SK-N-SH treated with all-trans-retinoic acid at 6 μM for 48 hours (cell line): ENCODE measurements at regions not wholly inside any gene's neighbourhood (a gene's known extent, or its start where the extent isn't known, plus 50 kb on each side); places are given as distances from the start of the nearest gene placed in this dataset.

ENCODE experiments used
- ARNTL ChIP-seq: fragments of 450-650 bp; formaldehyde crosslinking; IDR thresholded peaks from 2 replicates; pipeline ENCODE4 v1.5.0; 2020; ENCODE audit warnings: low read depth, mild to moderate bottlenecking, moderate library complexity, borderline replicate concordance
- CREB5 ChIP-seq: fragments of 250-450 bp; sonication (Bioruptor Pico); IDR thresholded peaks from 2 replicates; pipeline ENCODE4 v1.5.1; 2020; ENCODE audit warnings: low read depth, mild to moderate bottlenecking, moderate library complexity
- CSRNP3 ChIP-seq: fragments of 250-450 bp; sonication (Bioruptor Pico); IDR thresholded peaks from 2 replicates; pipeline ENCODE4 v1.5.1; 2021; ENCODE audit warnings: mild to moderate bottlenecking, moderate library complexity
- ESRRG ChIP-seq: fragments of 250-450 bp; sonication (Bioruptor Pico); IDR thresholded peaks from 2 replicates; pipeline ENCODE4 v1.6.1; 2021; ENCODE audit warnings: mild to moderate bottlenecking
- GLIS3 ChIP-seq: fragments of 250-450 bp; sonication (Bioruptor Pico); IDR thresholded peaks from 2 replicates; pipeline ENCODE4 v1.5.0; 2020; ENCODE audit warnings: mild to moderate bottlenecking, moderate library complexity
- ISL1 ChIP-seq: fragments of 250-450 bp; sonication (Bioruptor Pico); IDR thresholded peaks from 2 replicates; pipeline ENCODE4 v2.1.2; 2022; ENCODE audit warnings: mild to moderate bottlenecking, moderate library complexity
- PATZ1 ChIP-seq: fragments of 250-450 bp; sonication (Bioruptor Pico); IDR thresholded peaks from 2 replicates; pipeline ENCODE4 v1.8.0; 2020; ENCODE audit warnings: mild to moderate bottlenecking, moderate library complexity, borderline replicate concordance
- TCF4 ChIP-seq: fragments of 250-450 bp; sonication (Bioruptor Pico); IDR thresholded peaks from 2 replicates; pipeline ENCODE4 v1.8.0; 2021; ENCODE audit warnings: mild to moderate bottlenecking, moderate library complexity, borderline replicate concordance
- TOX ChIP-seq: fragments of 250-450 bp; sonication (Bioruptor Pico); IDR thresholded peaks from 2 replicates; pipeline ENCODE4 v1.8.0; 2021; ENCODE audit warnings: mild to moderate bottlenecking, moderate library complexity, borderline replicate concordance
- ZC3H10 ChIP-seq: fragments of 250-450 bp; sonication (Bioruptor Pico); IDR thresholded peaks from 2 replicates; pipeline ENCODE4 v1.5.1; 2021; ENCODE audit warnings: mild to moderate bottlenecking, moderate library complexity
- ZFP3 ChIP-seq: fragments of 250-450 bp; sonication (Bioruptor Pico); IDR thresholded peaks from 2 replicates; pipeline ENCODE4 v1.5.0; 2020; ENCODE audit warnings: mild to moderate bottlenecking, moderate library complexity
- ZFP30 ChIP-seq: fragments of 450-650 bp; formaldehyde crosslinking; IDR thresholded peaks from 2 replicates; pipeline ENCODE4 v1.5.0; 2022; ENCODE audit warnings: mild to moderate bottlenecking, moderate library complexity
- ZNF565 ChIP-seq: fragments of 450-650 bp; formaldehyde crosslinking; conservative IDR thresholded peaks from 2 replicates; pipeline ENCODE4 v1.5.0; 2020; ENCODE audit warnings: low read depth, mild to moderate bottlenecking, moderate library complexity
- ZNF8 ChIP-seq: fragments of 450-650 bp; formaldehyde crosslinking; IDR thresholded peaks from 2 replicates; pipeline ENCODE4 v1.5.0; 2020; ENCODE audit warnings: mild to moderate bottlenecking, moderate library complexity

- no peak for TF ChIP-seq CREB5 (CRISPR knock-in tag)
- no peak for TF ChIP-seq PATZ1
- no peak for TF ChIP-seq ZFP30 (CRISPR knock-in tag)
- TF ChIP-seq GLIS3 (CRISPR knock-in tag) = no peak
- no peak for TF ChIP-seq ARNTL (CRISPR knock-in tag)
- TF ChIP-seq ESRRG (CRISPR knock-in tag) = no peak
- TF ChIP-seq ZFP3 = no peak
- TF ChIP-seq TOX (CRISPR knock-in tag) = no peak
- no peak for TF ChIP-seq ZC3H10 (CRISPR knock-in tag)
- TF ChIP-seq ZNF8 (CRISPR knock-in tag) = no peak
- TF ChIP-seq CSRNP3 (CRISPR knock-in tag) = no peak
- no peak for TF ChIP-seq ZNF565 (CRISPR knock-in tag)
- TF ChIP-seq ISL1 (CRISPR knock-in tag) = no peak
- TF ChIP-seq TCF4 (CRISPR knock-in tag) = no peak
These were observed 305.6 kb downstream of the THBS2 start for GRCh38 chr6:168948002-168948401.
